GM21515 (cell line): ENCODE measurements at regions not wholly inside any gene's neighbourhood (a gene's known extent, or its start where the extent isn't known, plus 50 kb on each side); places are given as distances from the start of the nearest gene placed in this dataset.

Experiments
- ATAC-seq: cut with Tn5 transposase; IDR thresholded peaks from one replicate; pipeline ENCODE4 v1.9.1; 2021; ENCODE audit not compliant: unreplicated experiment

DNA sequence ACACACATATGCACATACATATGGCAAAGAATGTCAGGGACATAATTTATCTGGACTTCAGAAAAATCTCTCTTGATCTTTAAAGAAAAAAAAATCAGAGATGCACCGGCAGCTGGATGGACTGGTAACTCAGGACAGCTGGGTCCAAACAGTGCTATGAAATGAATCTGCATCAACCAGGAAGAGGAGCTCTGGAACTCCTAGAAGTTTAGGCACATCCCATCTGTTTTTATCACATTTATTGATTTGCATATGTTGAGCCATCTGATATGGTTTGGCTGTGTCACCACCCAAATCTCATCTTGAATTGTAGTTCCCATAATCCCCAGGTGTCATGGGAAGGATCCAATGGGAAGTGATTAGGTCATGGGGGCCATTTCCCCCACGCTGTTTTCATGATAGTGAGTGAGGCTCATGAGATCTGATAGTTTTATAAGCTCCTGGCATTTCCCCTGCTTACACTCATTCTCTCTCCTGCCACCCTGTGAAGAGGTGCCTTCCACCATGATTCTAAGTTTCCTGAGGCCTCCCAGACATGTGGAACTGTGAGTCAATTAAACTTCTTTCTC lies 87.7 kb upstream of the AKIP1 start:
- no peak for ATAC-seq

DNA sequence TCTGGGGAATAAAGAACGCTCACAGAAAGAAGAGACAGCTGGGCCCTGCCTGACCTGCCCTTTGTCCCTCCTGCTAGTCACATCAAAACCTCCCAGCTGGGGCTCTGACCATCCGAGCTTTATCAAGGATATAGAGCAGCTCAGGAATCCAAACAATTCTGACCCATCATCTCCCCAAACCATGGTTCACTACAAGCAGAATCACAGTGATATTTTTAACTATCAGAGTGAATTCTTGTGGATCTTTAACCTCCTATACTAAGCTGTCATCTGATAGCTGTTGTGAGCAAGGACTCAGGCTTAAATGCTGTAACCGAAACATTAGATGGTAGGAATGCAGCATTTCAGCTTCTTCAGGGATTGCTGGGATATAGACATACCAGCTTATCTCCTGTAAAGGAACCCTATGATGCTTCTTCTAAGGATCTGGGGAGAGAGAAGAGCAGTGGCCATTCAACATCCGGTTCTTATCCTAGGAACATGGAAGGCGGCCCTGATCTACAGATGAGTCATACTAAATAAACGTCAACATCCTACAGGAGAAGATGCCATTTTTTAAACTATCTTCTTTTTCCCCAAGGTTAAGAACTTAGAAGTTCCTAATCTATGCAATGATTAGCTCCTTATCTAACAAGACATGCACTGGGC lies 84.7 kb upstream of the AKIP1 start:
- no peak for ATAC-seq

DNA sequence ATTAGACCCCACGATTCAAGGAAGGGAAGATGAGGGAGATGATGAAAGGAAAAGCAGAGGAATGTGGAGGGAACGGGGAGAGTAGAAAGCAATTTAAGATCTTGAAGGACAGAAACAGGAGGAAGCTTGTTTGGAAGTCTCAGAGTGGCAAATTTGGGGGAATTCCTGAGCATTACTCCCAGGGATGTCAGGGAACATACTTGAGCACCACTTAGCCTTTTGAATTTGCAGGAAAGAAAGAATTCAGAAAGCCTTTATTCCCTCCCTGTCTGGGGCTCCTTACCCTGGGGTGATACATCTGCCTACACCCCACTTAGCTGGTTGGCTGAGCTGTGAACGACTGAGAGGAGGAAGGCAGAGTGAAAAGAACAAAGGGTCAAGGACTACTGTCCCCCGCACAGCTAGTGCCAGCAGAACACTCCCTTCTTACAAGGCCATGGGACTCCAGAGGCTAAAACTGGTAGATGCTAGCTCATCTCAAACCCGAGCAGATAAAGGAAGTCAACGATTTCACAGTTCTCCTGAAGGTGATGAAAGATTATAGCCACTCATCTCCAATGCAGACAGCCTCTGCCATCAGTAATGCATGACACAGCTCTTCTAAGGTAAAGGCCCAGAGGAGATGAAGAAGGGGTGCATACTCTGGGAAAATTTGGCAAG lies 84.0 kb upstream of the AKIP1 start:
- no peak for ATAC-seq

DNA sequence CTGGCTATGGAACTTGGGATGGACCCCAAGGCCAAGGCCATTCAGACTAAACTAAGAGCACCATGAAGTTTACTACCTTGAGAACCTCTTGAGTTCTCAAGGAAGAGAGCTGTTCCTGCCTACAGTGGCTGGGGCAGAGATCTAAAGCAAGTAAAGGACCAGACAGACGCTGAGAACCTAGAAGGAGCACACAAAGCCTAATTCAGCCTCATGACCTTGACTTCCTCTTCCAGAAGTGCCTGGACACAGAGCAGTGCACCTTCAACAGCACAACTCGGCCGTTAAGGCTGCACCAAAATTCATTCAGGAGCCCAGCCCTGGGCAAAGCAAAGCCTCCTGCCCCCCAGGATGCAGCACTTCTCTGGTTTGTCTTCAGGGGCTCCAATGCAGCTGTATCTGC lies 82.9 kb upstream of the AKIP1 start:
- no peak for ATAC-seq

DNA sequence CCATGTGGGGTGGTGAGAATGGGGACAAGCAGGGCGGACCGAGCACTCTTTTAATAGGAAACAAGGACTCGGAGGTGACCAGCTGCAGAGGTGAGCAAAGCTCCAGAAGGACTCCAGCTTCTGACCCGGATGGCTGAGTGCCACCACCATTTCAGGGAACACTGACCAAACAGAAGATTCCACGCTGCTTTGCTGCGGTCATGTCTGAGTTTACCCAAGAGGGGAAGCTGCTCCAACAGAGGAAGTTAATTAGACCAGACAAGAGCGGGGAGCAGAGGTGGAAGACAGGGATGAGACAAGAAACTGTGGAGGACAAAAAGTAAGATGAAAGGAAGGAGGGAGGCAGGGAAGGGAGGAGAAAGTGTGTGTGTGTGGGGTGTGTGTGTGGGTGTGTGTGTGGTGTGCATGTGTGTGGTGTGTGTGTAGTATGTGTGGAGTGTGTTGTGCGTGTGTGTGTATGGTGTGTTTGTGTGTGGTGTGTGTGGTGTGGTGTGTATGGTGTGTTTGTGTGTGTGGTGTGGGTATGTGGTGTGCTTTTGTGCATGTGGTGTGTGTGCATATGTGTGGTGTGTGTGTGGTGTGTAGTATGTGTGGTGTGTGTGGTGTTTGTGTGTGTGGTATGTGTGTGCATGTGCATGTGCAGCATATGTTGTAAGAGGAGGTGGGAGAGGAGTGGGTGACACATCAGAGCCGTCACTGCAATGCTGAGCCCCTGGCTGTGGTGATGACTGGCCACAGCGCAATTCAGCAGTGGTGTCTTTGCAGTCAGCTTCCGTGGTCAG lies 82.2 kb upstream of the AKIP1 start:
- ATAC-seq, result no peak

DNA sequence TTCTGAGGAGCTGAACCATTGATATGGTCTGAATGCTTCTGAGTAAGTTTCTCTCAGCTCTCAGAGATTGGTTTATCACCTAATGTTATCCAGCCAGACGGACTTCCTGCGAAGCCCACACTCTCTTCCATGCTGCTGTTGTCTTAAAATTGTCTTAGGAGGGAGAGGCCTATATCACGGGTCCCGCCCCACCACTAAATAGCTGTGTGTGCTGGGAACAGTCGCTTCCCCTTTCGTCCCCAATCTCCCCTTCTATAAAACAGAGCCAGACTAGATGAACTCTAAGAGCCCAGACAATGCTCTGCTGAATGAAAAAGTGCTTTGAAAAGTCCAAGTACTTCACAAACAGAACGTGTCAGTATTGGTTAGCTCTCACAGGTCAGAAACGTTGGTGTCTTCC lies 81.4 kb upstream of the AKIP1 start:
- ATAC-seq, result no peak

DNA sequence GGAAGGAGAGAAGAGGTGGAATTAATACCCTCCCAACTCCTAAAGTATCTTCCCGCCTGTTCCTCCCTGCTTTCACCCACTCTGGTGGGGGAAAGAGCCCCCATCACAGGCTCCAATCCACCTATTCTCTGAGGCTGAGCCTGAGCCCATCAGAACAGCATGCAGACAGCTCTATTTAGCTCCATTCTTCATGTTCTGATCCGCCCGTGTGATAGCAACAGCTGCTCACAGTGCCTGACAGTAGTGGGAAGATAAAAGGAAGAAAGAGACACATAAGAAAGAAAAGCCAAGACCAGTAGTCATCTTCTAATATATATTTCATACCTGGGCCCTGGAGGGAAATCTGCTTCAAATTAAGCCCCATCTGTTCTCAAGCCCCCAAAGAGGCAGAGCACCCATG lies 80.3 kb upstream of the AKIP1 start:
- ATAC-seq, result no peak

DNA sequence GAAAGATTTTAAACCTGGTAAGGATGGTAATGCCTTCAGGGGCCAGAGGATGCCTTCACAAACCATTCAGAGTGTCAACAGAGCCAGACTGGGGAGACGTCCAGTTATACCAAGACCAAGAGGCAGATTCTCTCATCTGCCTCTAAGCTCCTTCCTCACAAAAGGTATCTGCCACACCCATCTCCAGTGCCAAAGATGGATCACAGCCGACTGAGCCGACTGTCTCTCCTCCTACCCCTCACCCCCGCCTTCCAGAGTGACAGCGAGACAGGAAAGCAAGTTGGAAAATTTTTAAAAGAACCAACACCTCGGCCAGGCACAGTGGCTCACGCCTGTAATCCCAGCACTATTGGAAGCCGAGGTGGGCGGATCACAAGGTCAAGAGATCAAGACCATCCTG lies 79.1 kb upstream of the AKIP1 start:
- no peak for ATAC-seq

DNA sequence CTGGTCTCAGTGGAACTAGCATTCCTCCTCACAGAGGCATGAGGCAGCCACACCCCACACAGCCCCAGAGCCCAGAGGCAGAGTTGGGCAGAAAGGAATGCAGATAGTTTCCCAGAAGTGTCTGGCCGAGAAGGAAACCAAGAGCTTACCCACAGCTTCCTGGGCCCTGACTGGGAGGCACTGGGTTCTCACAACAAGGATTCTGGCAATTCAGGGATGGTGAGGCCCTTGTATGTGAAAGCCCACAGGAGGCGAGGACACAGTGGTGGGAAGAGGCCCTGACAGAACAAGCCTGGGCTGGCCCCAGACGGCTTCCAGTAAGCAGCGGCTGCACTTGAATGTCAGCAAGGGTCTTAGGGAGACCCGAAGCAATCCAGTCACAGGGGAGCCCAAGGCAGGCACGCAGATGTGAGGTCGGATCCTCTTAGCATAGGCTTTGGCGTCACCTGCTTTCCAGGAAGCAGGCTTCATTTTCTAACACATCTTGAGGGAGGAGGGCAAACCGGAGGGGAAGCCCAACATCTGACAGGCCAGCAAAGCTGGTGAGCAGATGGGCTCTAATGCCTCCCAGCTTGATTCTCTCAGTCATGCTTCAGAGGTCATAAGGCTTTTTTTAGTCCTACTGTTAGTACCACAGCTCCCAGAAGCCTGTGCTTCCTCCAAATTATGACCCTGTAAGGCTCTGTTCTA lies 78.3 kb upstream of the AKIP1 start:
- peak; percentile 70 for ATAC-seq

DNA sequence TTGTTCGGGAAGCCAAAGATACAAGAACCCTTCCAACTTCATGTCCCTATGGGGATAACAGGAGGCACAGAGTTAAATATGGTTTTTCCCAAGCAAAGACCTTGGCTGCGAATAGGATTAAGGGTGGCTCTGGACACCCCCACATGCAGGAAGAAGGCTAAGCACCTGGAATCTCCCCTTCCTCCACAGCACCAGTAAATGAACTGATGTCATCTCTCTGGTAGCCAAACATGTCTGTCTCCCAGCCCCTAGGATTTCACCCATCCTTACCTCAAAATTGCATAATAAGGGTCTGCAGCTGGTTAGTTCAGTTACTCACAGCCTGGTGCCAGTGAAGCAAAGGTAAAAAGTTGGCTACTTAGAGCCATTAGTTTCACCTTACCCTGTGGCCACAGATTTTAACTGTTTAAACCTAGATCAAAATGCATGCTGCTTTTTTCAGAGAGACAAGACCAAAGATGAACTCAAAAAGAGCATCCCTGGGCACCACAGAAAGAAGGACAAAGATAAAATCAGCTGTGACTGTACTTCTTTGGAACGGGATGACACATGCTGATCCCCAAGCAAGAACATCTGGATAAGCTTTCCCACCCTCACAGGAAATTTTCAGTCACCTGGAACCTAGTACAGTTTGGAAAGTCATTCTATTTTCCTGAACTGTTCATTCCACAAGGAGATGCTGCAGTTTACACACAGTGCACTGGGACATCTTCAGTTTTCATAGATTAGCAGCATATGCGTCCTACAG lies 77.2 kb upstream of the AKIP1 start:
- no peak for ATAC-seq

DNA sequence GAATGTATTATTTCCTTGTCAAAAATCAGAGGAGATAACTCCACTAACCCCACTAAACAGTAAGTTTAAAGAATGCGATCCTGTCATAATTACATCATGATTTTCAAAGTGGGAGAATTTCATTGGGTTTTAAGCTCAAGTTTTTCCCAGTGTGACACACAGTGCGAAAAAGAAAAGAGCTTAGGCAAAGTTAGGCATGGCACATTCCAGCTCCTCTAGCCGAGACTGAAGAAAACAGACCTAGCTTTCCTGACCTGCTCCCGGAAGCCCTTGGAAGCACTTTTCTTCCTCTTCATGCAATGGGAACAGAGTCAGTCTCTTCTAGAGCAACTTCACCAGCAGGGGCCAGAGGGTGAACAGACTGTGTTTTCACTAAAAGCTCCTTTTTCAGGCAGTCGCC lies 76.6 kb upstream of the AKIP1 start:
- ATAC-seq, result no peak

DNA sequence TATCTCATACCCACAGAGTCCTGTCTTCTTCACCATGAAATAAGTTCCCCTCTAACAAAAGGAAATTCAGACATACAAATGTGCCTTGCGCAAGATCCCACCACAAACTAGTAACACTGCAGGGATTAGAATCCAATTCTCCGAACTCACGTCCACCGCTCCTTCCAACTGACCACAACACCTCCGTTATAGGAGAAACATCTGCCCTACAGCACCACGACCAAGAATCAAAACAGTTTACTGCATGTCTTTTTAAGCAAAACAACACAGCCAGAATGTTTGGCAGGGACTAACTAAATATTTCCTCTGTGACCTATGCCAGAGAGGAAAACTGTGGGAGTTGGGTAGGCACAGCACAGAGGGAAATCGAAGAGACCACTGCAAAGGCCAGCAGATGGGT lies 72.7 kb upstream of the AKIP1 start:
- no peak for ATAC-seq

DNA sequence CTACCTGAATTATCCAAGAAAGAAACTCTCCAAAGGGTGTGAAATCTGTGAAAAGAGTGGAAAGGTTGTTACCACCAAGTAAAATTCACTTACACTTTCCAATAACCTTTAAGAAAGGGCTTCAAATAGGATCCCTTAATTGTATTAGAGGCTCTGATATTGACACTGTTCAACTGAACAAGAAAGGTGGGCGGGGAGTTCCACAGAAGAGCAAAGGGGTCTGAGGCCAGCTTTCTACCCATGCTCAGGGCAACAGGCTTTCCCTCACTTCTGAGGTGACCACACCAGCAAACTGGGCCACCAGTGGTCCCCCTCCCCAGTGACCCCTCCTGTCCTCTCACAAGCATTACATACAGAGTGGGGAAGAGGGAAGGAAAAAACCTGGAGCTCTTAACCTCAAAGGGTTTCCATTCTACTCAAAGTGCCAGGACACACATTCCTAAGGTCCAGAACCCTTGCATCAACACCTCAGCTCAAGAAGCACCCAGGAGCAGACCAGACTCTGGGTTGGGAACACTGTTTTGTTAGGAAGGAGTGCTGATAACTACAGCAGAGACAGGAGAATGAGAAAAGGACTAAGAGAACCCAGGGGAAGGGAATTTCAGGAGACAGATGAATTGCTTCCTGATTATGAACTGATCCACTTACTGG lies 71.6 kb upstream of the AKIP1 start:
- no peak for ATAC-seq

DNA sequence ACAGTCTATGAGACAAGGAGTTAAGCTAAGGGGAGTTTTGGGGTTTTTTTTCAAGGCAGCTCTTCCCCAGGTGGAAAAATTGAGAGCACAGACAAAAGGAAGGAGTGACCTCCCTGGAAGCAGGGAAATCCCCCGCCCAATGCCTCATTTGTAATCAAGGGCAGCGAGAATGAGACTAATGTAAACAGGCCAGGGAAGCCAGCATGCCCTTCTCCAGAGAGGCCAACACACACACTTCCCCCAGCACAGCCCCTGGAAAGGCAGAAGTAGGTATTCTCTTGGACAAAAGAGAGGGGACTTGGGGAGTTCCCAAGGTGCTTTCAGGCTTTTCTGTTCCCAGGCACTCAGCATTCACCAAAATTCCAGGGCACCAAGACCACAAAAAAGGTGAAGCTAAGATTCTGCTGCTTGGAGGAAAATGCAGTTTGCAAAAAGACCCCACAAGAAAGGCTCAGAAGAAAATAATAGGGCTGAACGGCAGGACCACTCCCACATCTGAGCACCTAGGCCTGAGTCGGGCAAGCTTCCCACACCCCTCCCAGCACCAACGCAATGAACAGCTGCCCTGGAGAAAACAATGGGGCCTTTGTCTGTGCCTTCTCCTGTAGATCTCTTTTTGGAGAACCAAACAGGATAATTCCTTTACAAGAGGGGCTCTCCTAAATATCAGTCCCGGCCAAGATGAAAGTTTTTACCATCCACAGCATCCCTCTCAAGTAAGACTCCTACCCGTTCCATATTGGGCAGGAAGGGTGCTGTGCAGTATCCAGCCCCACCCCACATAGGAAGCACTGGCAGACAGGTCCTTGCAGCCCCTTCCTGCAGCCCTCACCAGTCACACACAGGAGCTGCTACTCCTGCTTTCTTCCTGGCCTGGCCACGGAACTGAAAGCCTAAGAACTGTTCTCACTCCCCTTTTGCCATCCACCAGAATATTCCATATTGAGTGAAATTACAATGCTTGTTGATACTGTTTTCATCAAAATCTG lies 70.7 kb upstream of the AKIP1 start:
- ATAC-seq, result no peak

DNA sequence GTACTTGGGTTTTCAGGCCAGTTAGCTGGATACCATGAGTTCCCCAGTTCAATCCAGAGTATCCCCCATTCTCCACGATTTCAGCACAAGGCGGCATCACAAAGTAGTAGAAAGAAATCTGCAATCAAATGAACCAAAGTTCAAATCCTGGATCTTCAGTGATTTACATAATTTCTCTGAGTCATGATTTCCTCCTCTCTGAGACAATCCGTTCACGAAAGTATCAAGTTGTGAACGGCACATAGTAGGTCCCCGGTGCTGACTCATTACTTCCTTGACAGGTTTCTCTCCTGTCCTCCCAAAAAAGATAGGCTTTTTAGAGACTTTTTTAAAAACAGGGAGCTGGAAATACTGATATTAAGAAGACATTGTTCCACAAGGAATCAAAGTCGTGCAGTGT lies 69.1 kb upstream of the AKIP1 start:
- ATAC-seq, result no peak

DNA sequence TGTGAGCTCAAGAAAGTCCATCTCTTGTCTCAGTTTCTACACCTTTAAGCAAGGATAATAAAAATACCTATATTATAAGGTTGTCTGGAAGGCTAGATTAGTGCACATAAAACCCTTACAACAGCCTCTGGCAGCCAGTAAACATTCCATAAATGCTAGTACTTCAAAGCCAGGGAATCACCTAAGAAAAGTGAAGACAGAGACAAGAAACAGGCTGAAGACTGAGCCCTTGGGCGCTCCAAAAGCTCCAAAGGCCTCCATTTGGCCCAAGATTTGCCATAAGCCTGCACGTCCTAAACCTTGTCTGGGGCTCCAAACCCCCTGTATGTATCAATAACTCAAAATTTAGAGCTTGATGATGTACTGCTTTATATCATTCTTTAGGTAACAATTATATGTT lies 52.2 kb upstream of the AKIP1 start:
- no peak for ATAC-seq
